HG03108 (cell line): ENCODE measurements at regions not wholly inside any gene's neighbourhood (a gene's known extent, or its start where the extent isn't known, plus 50 kb on each side); places are given as distances from the start of the nearest gene placed in this dataset.
"Not testable (repeated sequence)": the region's sequence is repeated elsewhere in the genome, so short reads cannot be mapped to it uniquely, and the experiment has no call there.

Experiments
- ATAC-seq: cut with Tn5 transposase; IDR thresholded peaks from one replicate; pipeline ENCODE4 v1.9.1; 2021; ENCODE audit warnings: moderate library complexity; ENCODE audit not compliant: unreplicated experiment

DNA sequence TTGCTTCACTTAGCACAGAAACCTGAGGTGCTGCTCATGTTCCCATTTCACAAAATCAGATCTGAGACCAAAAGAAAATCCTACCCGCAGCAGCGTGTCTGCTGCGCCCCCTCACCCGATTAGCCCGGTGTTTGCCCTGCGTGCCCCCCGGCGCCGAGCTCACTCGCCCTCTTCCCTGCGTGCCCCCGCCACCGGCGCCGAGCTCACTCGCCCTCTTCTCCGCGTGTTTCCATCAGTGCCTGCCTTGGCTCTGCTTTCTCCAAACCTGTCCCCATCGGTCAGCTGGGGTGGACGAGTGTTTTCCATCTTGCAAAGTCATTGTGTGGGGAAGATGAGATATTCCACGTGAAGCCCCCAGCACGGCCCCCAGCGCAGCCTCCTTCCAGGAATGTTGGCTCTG lies 225.3 kb upstream of the PITRM1 start:
- no peak for ATAC-seq

DNA sequence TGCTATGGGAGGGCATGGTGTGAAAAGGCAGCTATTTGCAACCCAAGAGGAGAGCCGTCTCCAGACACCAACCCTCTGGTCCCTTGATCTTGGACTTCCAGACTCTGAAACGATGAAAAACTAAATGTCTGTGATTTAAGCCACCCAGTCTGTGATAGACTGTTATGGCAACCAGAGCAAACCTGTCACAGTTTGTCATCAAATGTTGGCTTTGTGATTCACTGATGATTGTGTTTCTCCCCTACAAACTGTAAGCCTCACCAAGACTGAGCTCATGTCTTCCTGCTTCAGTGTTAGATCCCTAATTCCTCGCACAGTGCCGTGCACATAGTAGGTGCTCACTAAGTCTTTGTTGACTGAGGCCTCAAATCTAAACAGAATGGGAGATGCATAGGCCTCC lies 224.6 kb upstream of the PITRM1 start:
- no peak for ATAC-seq

DNA sequence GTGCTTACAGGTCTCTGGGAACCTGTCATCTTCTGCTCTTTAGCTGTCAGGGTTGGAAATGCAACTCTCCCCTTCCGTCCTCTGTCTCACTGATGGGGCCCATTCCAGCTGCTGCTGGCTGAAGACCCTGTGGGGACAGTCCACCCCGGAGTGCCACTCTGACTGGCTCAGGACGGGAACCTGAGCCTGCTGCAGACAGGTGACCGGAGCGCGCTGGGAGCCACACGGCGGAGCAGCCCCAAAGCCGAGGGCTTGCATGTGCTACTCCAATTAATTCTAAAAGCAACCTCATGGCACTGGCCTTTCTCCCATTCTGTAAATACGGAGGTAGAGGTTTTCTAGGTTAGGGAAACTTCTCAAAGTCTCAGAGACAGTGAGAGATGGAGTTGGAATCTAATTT lies 223.5 kb upstream of the PITRM1 start:
- ATAC-seq, result no peak

DNA sequence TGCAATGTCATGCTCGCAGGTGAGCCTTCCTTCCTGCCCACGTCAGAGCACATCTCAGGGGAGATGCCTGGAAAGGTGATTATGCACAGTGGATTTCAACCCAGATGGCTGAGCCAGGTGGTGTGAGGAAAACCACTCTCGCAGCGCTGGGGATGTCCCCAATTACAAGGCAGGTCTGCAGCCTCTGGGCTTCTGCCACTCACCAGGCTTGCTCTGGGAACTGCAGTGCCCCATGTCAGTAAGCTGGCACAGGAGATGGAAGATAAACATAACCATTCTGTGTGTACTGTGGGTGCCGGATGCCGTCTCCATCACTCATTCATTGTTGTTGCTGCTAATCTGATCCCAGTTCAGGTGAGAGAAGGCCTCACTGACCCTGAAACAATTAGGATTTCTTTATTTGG lies 222.9 kb upstream of the PITRM1 start:
- ATAC-seq, result no peak

DNA sequence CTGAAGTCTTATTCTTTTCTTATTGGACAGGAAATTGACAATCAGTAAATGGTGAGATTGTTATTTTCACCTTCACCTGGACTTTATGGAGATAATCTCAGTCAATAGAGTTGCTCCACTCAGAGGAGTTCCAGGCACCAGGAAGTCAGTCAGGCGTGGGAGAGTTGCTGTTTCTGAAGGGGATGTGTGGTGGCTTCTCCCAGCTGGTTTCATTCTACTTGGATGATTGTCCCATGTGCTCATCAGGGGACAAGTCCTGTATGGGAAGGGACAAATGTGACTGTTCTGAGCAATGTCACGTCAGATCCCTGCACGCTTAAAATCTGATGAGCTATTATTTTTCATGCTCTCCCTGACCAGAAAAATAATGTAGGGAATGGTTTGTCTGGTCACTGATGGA lies 222.5 kb upstream of the PITRM1 start:
- no peak for ATAC-seq

DNA sequence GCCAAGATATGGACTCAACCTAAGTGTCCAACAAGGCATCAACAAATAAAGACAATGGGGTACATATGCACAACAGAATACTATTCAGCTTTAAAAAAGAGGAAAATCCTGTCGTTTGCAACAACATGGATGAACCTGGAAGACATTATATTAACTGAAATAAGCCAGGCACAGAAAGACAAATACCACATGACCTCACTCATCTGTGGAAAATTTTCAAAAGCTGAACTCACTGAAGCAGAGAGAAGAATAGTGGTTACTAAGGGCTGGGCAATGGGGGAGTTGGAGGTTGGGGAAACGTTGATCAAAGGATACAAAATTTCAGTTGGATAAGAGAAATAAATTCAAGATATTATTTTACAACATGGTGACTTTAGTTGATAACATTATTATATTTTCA lies 221.4 kb upstream of the PITRM1 start:
- no peak for ATAC-seq

DNA sequence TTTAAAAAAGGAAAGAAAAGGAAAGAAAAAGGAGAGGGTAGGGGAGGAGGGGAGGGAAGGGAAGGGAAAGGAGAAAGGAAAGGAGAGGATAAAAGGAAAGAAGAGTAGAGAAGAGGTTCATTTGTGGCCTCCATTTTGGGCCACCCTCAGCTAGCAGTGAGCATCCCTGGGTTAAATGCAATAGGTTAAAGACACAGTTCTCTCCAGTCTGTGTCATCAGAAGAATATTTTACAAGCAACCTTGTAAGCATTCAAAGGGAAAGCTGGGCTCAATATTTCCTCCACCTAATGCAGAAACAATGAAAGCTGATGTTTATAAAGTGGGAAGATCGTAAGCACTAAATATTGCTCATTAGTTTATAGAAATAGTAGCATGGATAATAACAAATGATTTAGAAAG lies 219.1 kb upstream of the PITRM1 start:
- no peak for ATAC-seq

DNA sequence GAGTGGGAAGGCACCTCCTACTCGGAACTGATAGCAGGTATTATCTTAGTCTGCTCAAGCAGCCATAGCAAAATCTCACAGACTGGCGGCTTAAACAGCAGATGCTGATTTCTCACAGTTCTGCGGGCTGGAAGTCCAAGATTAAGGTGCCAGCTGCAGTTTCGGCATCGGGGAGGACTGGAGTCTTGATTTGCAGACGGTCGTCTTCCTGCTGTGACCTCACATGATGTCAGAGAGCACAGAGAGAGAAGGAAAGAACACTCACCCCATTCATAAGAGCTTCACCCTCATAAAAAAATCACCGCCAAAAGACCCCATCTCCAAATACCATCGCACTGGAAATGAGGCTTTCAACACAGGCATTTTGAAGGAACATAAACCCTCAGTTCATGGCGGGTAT lies 216.5 kb upstream of the PITRM1 start:
- no peak for ATAC-seq

DNA sequence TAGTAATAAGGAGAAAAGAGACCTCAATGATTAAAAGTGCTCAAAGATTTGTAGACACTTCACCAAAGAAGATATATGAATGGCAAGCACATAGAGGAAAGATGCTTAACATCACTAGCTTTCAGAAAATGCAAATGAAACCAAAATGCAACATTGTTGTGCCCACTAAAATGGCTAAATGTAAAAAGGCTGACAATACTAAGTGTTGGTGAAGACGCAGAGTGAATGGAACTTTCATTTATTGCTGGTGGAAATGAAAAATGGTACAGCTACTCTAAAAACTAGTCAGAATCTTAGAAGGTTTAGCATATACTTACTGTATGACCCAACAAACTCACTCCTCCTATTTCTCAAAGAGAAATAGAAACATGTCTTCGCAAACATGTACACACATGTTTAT lies 212.9 kb upstream of the PITRM1 start:
- no peak for ATAC-seq

DNA sequence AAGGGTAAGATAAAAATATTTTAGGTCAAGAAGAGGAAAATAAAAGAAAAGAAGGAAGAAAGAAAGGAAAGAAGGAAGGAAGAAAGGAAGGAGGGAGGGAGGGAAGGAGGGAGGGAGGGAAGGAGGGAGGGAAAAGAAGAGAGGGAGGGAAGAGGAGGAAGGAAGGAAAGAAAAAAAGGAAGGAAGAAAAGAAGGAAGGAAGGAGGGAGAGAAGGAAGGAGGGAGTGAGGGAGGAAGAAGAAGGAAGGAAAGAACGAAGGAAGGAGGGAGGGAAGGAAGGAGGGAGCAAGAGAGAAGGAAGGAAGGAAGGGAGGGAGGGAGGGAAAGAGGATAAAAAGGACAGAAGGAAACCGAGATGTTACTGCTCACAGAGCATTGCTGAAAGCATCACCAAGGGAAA lies 209.5 kb upstream of the PITRM1 start:
- no peak for ATAC-seq

DNA sequence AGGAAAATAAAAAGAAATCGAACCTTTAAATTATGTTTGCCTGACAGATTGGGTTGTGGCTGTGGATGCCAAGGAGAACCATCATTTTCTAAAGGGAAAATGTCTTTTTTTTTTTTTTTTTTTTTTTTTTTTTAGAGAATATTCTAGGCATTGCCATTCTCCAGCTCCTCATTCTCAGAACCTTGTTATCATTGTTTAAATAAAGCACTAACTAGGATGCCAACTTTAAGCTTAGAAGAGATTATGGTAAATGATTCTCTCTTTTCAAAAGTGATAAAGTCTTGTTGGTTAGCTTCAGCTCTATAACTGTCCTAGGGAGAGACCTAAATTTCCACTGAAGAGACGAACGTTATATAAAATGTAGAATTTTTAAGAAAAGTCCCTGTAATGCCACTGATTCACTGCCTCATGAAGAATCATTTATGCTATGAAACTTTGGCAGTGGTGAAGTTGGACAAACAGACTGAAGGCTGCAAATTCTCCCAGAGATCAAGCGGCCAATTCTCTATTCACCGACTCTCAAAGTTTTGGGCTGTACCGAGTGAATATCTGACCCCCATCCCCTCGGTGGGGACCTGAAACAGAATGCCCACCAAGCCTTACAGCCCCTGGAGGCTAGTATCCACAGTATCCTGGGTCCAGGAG lies 207.9 kb upstream of the PITRM1 start:
- ATAC-seq, result no peak

DNA sequence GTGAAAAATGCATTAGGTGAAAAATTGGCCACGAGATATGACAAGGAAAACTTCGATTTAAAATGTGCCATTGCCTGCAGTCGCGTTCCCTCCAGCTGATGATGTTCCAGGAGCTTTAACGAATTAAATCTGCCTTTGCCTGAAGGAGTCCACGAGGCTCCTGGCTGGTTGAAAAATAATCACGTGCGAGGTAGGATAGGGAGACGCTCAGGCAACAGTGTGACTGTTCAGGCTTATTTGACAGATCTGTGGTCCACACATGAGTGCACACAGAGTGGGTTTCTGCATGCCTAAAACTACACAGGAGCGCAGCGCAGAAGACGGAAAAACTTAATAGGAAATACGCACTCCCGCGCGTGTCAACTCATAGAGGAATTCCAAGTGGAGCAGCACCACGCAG lies 204.0 kb upstream of the PITRM1 start:
- no peak for ATAC-seq

DNA sequence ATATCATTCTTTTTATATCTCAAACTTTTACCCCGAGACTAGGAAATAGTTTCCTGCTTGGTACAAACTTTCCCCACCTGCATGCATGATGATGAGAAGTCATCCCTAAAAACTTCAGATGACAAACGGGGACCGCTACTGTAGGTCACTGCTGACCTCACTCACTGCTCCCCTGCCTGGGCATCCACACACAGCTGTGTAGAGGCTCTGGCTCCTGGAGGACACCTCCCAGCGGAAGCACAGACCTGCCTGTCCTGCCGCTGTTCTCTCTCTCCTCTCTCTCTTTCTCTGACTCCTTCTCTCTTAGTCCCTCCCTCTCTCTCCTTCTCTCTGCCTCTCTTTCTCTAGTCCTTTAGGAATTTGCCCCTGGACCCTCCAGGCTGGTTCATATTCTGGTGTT lies 202.9 kb upstream of the PITRM1 start:
- ATAC-seq, result no peak

DNA sequence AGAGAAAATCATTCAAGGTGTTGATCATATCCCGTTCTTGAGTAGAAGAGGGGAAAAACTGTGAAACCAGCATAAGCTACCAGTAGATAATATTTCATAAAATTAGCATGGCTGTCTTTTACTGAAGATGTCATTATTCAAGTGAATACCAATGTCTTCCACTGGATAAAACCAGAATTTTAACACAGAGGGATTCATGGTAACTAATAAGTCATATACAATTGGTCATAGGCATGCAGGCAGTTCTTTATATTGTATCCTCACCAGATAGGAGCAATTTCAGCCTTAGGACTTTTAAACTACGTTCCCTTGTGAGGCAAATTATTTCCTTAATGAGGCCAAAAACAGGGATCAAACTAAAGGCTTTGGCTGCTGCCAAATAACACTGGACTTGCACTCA lies 202.3 kb upstream of the PITRM1 start:
- ATAC-seq, result no peak

DNA sequence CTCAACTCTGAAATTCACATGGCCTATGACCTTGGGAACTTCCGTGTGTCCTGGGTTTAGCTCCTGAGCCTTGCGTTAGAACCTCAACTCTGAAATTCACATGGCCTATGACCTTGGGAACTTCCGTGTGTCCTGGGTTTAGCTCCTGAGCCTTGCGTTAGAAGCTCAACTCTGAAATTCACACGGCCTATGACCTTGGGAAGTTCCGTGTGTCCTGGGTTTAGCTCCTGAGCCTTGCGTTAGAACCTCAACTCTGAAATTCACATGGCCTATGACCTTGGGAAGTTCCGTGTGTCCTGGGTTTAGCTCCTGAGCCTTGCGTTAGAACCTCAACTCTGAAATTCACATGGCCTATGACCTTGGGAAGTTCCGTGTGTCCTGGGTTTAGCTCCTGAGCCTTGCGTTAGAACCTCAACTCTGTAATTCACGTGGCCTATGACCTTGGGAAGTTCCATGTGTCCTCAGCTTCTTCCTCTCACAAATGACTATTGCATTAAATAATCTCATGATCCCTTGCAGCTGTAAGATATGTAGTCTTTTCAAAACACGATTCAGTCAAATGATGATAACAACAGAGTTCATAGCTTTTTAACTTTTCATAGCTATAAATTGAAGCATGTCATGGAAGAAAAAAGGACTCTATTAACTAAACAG lies 200.9 kb upstream of the PITRM1 start:
- ATAC-seq, result not testable (repeated sequence)

DNA sequence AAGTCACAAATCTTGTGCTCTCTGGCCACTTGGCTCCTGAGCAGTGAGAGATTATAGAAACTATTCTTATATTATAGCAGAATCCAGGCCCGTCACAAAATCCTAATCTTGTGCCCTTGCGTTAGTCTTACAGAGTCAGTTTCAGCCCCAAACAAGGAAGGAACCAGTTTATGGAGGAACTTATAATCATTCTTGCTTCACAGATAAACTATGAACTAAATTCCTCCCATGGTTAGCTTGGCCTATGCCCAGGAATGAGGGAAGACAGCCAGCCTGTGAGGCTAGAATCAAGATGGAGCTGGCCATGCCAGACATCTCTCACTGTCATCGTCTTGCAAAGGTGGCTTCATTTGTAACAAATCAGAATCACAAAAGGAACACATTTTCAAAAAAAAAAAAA lies 199.7 kb upstream of the PITRM1 start:
- no peak for ATAC-seq

DNA sequence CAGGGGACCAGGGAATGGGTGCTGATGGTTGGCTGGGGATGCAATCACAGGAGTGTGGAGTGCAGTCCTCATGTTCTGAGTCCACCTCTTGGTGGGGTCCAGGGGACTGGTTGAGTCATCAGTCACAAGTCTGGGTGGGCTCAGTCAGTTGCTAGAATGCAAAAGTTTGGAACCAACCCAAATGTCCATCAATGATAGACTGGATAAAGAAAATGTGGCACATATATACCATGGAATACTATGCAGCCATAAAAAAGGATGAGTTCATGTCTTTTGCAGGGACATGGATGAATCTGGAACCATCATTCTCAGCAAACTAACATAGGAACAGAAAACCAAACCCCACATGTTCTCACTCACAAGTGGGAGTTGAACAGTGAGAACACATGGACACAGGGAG lies 199.0 kb upstream of the PITRM1 start:
- not testable (repeated sequence) for ATAC-seq

DNA sequence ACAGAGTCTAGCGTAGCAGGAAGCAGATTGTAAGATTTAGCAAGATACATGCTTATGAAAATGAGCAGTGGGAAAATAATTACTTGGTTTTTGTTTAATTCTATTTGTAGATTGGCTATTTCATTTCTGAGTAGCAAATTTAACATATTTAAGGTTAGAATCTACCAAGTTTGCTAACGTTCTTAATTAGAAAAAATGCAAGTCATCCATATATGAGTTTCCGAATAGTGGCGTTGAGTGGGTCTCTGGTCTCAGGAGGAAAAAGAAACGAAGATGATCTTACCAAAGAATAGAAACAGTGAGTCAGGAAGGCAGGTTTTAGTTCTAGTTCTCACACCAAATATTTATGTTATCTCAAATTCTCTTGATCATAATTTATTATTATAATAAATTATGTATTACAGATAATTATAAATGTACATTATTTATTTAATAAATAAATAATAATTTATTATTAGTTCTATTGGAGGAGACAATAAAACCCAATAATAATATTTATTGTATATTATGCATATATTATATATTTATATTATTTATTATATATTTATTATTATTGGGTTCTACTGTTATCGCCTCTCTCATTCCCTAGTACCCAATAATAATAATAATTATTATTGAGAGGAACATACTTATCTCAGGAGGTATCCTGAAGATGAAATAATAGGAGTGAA lies 194.3 kb upstream of the PITRM1 start:
- ATAC-seq, result no peak

DNA sequence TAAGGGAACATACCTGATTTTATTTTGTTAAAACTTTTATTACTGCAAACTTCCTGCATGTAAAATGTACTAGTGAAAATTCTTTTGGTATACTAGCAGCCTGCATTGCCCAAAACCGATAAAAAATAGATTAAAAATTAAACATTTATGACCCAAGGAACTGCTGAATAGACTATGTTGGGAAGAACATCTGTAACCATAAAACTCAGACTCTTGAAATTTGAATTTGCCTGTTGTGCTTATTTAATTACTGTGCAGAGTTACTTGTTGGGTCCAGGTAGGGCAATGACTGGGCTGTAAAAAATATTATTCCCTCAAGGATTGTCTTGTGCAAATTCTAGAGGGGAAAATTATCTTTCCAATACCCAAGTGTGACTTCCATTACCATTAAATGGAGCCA lies 193.5 kb upstream of the PITRM1 start:
- ATAC-seq, result no peak

DNA sequence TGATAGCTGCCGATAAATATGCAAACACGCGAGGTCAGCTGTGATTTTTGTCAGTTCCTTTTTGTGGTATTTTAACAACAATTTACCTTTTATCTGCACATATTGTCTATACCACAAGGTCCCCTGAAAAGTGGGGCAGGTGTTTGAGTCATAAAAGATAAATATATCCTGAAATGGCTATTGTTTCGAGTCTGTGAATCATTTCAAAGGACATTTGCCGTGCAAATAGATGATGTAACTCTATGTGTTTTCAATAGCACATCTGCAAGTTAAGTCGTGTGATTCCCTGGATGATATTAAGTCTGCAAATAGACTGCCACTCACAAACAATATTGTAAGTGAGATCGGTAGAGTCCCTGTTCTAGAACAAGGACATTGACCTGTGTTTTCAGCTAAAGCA lies 193.0 kb upstream of the PITRM1 start:
- no peak for ATAC-seq

DNA sequence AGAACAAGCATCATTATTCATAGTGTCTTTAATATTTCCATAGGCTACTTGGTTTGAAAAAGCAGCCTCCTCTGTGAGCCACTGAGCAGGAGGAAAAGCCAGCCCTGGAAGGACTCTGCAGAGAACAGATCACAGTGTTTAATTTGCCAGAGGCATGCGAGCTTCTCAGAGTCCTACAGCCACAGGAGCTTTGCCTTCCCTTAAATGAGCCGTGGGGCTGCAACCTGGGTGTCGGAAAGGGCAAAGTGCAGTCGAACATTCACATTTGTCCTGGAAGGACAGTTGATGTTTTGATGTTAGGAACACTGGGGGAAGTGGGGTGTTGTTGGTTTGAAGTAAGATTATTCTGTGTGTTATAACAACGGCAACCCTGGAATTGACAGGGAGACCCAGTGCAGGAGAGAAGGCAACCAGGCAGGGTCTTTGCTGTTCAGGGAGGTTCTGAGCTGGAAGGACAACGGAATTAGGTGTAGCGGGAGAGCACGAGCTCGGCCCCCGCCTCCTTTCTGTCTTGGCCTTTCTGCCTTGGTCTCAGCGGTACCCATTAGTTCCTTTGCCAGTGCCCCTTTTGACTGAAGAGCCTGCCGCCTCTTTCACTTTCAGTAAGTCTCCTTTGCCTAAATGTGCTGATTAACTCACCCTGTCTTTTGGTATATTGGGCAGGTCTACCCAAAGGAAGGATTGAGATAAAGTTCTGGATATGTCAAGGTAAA lies 192.3 kb upstream of the PITRM1 start:
- ATAC-seq, result no peak
